Fibroblast of lung (primary cell): ENCODE measurements at regions not wholly inside any gene's neighbourhood (a gene's known extent, or its start where the extent isn't known, plus 50 kb on each side); places are given as distances from the start of the nearest gene placed in this dataset.
"Not testable (repeated sequence)": the region's sequence is repeated elsewhere in the genome, so short reads cannot be mapped to it uniquely, and the experiment has no call there.

Source experiments
- DNase-seq, 2 donors: peaks; one replicate each; pipeline versions ENCODE4 v3.0.0 to v3.0.0-alpha.2; 2010; ENCODE audit warnings: low read depth in 2 of 2
- H2AFZ ChIP-seq: 2 replicates; pipeline ENCODE4 v1.5.1; 2012; ENCODE audit warnings: low read length, control low read depth, inconsistent platforms
- H3K27ac ChIP-seq: 2 replicates; pipeline ENCODE4 v1.5.1; 2011; ENCODE audit warnings: low read length, control low read depth; ENCODE audit not compliant: insufficient read depth
- H3K27me3 ChIP-seq: 2 replicates; pipeline ENCODE4 v1.5.1; 2011; ENCODE audit warnings: mild to moderate bottlenecking, low read length; ENCODE audit not compliant: control insufficient read depth, insufficient read depth
- H3K36me3 ChIP-seq: 2 replicates; pipeline ENCODE4 v1.5.1; 2011; ENCODE audit warnings: low read length; ENCODE audit not compliant: control insufficient read depth, insufficient read depth
- H3K4me1 ChIP-seq: 2 replicates; pipeline ENCODE4 v1.5.1; 2011; ENCODE audit warnings: low read length; ENCODE audit not compliant: control insufficient read depth, insufficient read depth; ENCODE audit errors: extremely low read depth
- H3K4me2 ChIP-seq: 2 replicates; pipeline ENCODE4 v1.5.1; 2011; ENCODE audit warnings: low read length, control low read depth; ENCODE audit not compliant: insufficient read depth; ENCODE audit errors: extremely low read depth
- H3K4me3 ChIP-seq, 4 experiments: fragments of 200-600 bp in 1 of 4; sonication (generic) in 1 of 4; replicated peaks in 1 of 4; 2 replicates each; pipeline ENCODE4 v1.5.1; 2011 to 2016; ENCODE audit warnings: low read length in 4 of 4, low read depth in 3 of 4, mild to moderate bottlenecking in 3 of 4, control low read depth in 2 of 4, inconsistent platforms in 1 of 4, mixed read lengths in 1 of 4; ENCODE audit not compliant: insufficient read depth in 1 of 4; ENCODE audit errors: control extremely low read depth in 1 of 4
- H3K79me2 ChIP-seq: 2 replicates; pipeline ENCODE4 v1.5.1; 2012; ENCODE audit warnings: mild to moderate bottlenecking, low read length, inconsistent platforms; ENCODE audit not compliant: control insufficient read depth, insufficient read depth
- H3K9ac ChIP-seq: 2 replicates; pipeline ENCODE4 v1.5.1; 2011; ENCODE audit warnings: mild to moderate bottlenecking, low read length, control low read depth; ENCODE audit not compliant: insufficient read depth
- H3K9me3 ChIP-seq: 2 replicates; pipeline ENCODE4 v1.5.1; 2012; ENCODE audit warnings: low read depth, low read length; ENCODE audit not compliant: control insufficient read depth, insufficient read depth
- H4K20me1 ChIP-seq: 2 replicates; pipeline ENCODE4 v1.5.1; 2011; ENCODE audit warnings: low read length; ENCODE audit not compliant: control insufficient read depth, insufficient read depth; ENCODE audit errors: extremely low read depth
- EZH2 ChIP-seq: IDR thresholded peaks from 2 replicates; pipeline ENCODE4 v1.5.1; 2012; ENCODE audit warnings: low read length, control low read depth, mild to moderate bottlenecking; ENCODE audit errors: missing control alignments
- TF ChIP-seq, protein P1 (sequence below), 2 donors: IDR thresholded peaks in 1 of 2; conservative IDR thresholded peaks in 1 of 2; 1 replicate in 1 of 2; 2 replicates in 1 of 2; pipeline ENCODE4 v1.5.1; 2011 to 2012; ENCODE audit warnings: low read length in 2 of 2, control low read depth in 1 of 2, inconsistent platforms in 1 of 2, low read depth in 1 of 2, mild to moderate bottlenecking in 1 of 2

DNA sequence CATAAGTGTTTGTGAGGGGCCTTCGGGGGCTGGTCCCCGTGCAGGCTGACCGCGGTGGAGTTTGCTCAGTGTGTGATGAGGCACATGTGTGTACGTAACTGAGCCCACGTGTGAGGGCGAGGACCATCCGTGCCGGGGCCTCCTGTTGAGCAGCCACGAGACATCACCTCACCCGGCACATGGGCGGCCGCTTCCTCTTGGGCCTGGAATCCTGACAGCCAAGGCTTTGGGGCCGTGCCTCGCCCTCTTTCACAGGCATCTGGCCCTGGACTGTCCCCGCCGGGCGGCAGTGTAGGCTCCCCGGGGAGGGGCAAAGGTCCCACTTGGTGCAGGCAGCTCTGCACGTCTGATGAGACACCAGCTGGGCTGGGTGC is 202.3 kb downstream of the DLL1 start:
- no peak for DNase-seq
- H3K36me3 ChIP-seq, result no peaks in the 10 kb centered on the region
- H3K4me2 ChIP-seq, result no peak overlapping the region
- H3K79me2 ChIP-seq, result no peaks in the 10 kb centered on the region
- H3K9me3 ChIP-seq, result peaks cover 2% of the 10 kb centered on the region
- no peaks in the 10 kb centered on the region for H3K27me3 ChIP-seq
- H3K9ac ChIP-seq, result no peak overlapping the region
- no peak overlapping the region for H3K4me3 ChIP-seq
- TF ChIP-seq, protein P1, sequence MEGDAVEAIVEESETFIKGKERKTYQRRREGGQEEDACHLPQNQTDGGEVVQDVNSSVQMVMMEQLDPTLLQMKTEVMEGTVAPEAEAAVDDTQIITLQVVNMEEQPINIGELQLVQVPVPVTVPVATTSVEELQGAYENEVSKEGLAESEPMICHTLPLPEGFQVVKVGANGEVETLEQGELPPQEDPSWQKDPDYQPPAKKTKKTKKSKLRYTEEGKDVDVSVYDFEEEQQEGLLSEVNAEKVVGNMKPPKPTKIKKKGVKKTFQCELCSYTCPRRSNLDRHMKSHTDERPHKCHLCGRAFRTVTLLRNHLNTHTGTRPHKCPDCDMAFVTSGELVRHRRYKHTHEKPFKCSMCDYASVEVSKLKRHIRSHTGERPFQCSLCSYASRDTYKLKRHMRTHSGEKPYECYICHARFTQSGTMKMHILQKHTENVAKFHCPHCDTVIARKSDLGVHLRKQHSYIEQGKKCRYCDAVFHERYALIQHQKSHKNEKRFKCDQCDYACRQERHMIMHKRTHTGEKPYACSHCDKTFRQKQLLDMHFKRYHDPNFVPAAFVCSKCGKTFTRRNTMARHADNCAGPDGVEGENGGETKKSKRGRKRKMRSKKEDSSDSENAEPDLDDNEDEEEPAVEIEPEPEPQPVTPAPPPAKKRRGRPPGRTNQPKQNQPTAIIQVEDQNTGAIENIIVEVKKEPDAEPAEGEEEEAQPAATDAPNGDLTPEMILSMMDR (conservative IDR thresholded peaks at IDR 0.05 in 1 of 2, IDR thresholded peaks at IDR 0.05 in 1 of 2; ENCODE audit: low read depth in 1 of 2, low read length in 2 of 2), result no peak
- TF ChIP-seq EZH2, result no peak
- H4K20me1 ChIP-seq, result no peaks in the 10 kb centered on the region
- no peak overlapping the region for H2AFZ ChIP-seq
- no peaks in the 10 kb centered on the region for H3K4me1 ChIP-seq
- no peak overlapping the region for H3K27ac ChIP-seq

DNA sequence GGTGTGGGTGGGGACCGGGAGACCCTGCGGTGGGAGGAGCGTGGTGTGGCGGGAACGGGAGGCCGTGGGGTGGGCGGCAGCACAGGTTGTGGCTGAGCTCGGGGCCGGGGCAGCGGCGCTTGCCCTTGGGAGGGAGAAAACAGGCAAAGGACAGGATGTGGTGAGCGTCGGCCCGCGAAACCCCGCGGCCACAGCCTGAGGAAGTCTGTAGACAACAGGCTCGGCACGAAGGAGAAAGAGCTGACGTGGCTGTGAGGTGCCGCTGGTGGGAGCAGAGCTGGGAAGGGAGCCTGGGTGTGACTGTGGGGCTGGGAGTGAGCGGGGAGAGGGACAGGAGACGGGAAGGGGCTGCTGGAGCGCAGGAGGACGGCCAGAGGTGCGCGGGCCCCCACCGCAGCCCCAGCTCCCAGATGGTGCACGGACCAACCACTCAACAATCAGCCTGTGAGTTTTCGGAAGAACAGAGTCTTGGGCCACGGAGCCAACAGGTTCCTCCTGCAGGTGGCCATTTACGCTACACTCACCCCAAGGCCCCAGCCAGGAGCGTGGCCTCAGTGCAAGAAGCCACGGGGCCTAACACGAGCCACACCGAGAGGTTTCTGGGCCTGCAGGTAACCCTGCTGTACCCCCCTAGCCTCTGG is 202.8 kb downstream of the DLL1 start:
- DNase-seq, result no peak
- Histone ChIP-seq H2AFZ (no peak overlapping the region), H3K4me1 (no peaks in the 10 kb centered on the region), H3K36me3 (no peaks in the 10 kb centered on the region), H3K79me2 (no peaks in the 10 kb centered on the region), H3K27ac (no peak overlapping the region), H3K4me3 (no peak overlapping the region), H4K20me1 (no peaks in the 10 kb centered on the region), H3K4me2 (no peak overlapping the region), H3K9me3 (peaks cover 2% of the 10 kb centered on the region), H3K27me3 (no peaks in the 10 kb centered on the region), H3K9ac (no peak overlapping the region)
- TF ChIP-seq, protein P1 (conservative IDR thresholded peaks at IDR 0.05 in 1 of 2, IDR thresholded peaks at IDR 0.05 in 1 of 2; ENCODE audit: low read depth in 1 of 2, low read length in 2 of 2), result no peak
- no peak for TF ChIP-seq EZH2

DNA sequence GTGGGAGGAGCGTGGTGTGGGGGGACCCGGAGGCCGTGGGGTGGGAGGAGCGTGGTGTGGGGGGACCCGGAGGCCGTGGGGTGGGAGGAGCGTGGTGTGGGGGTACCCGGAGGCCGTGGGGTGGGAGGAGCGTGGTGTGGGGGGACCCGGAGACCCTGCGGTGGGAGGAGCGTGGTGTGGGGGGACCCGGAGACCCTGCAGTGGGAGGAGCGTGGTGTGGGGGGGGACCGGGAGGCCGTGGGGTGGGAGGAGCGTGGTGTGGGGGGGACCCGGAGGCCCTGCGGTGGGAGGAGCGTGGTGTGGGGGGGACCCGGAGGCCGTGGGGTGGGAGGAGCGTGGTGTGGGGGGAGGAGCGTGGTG is 203.5 kb downstream of the DLL1 start:
- H3K9me3 ChIP-seq, H3K27ac ChIP-seq, H3K79me2 ChIP-seq, H3K9ac ChIP-seq, DNase-seq, H4K20me1 ChIP-seq, H3K36me3 ChIP-seq, H2AFZ ChIP-seq, H3K27me3 ChIP-seq, H3K4me1 ChIP-seq, H3K4me3 ChIP-seq, H3K4me2 ChIP-seq: not testable (repeated sequence)
